Psoas muscle (tissue), 7 donors: ENCODE measurements at regions not wholly inside any gene's neighbourhood (a gene's known extent, or its start where the extent isn't known, plus 50 kb on each side); places are given as distances from the start of the nearest gene placed in this dataset.
A peak's percentile ranks its signal among the peaks of the same experiment; 100 is the strongest.
"Not testable (repeated sequence)": the region's sequence is repeated elsewhere in the genome, so short reads cannot be mapped to it uniquely, and the experiment has no call there.

Experiments used
- ATAC-seq, 4 donors: fragments of 200-7000 bp; cut with Tn5 transposase; one replicate each; pipeline ENCODE4 v1.9.1; 2020; ENCODE audit warnings: moderate library complexity in 3 of 4, mild to moderate bottlenecking in 2 of 4
- DNase-seq, 2 donors: peaks; one replicate each; pipeline ENCODE4 v3.0.0-alpha.2; 2020
- H3K27ac ChIP-seq: fragments of 200-600 bp; one replicate; pipeline ENCODE4 v1.8.0; 2022
- H3K27me3 ChIP-seq, 3 donors: fragments of 200-600 bp in 1 of 3; one replicate each; pipeline versions ENCODE4 v1.6.1 to v1.8.0; 2013 to 2022; ENCODE audit warnings: low read length in 2 of 3, mild to moderate bottlenecking in 2 of 3, moderate library complexity in 1 of 3; ENCODE audit not compliant: insufficient read depth in 3 of 3
- H3K36me3 ChIP-seq, 2 donors: fragments of 200-600 bp in 1 of 2; one replicate each; pipeline versions ENCODE4 v1.6.1 to v1.8.0; 2013 to 2022; ENCODE audit warnings: low read depth in 1 of 2, mild to moderate bottlenecking in 1 of 2, moderate library complexity in 1 of 2; ENCODE audit not compliant: insufficient read depth in 1 of 2
- H3K4me1 ChIP-seq: fragments of 200-600 bp; one replicate; pipeline ENCODE4 v1.8.0; 2022
- H3K4me3 ChIP-seq: fragments of 200-600 bp; one replicate; pipeline ENCODE4 v1.8.0; 2022; ENCODE audit warnings: mild to moderate bottlenecking
- H3K9me3 ChIP-seq: fragments of 200-600 bp; one replicate; pipeline ENCODE4 v1.8.0; 2022
- WGBS, 3 donors: extraction: QIAGEN DNeasy Blood & Tissue Kit; methylation state at CpG; one replicate each; pipeline versions ENCODE4 v1.1.6 to v1.1.7; 2013; 5-methylcytosine and 5-hydroxymethylcytosine counted together
- intact Hi-C, 2 donors: fragments of 100-400 bp; cut with DNase I; formaldehyde crosslinking; loops; one replicate each; pipeline versions ENCODE4 v1.11.0 to v1.14.2; 2022
- donor health status: healthy with polysubstance abuse.
- donor health status: DM: no; HTN: no; CAD: no; lungs with moderate emphysema.
- donor health status: Bipolar disorder and iron deficiency.
- donor health status: healthy.
- donor health status: DM: yes; HTN: yes; CAD: no.
- donor health status: DM: no; HTN: no; CAD: no.
- donor health status: DM: yes; HTN: yes; CAD: no.

DNA sequence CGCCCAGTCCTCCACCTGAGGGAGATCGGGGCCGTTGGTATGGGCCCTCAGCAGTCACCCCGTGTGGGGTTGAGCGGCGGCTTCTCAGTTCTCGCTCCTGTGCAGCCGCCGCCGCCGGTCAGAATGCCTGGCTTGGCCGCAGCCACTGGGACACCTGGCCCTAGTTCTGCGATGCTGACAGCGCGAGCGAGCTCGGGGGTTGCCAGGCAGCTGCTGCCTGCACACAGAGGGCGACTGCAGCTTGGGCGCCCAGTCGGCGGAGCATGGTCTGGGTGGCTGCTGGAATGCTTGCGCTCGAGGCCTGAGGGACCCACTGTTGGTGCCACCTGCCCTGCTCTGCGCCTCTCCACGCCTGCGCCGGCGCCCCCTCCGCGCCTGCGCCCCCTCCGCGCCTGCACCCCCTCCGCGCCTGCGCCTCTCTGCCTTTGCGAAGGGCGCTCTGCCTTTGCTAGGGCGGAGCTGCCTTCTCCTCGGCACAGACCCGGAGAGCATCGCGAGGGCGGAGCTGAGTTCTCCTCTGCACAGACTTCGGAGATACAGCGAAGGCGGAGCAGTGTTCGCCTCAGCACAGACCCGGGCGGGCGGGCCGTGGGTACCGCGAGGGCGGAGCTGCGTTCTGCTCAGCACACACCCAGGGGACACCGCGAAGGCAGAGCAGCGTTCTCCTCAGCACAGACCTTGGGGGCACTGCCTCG, 1648.3 kb downstream of the SPATA31A7 start:
- DNase-seq (peak; percentile 80 to 91), ATAC-seq (peak; percentile 87 to 96 (median 92))
- H3K27ac ChIP-seq, intact Hi-C loops, H3K9me3 ChIP-seq, H3K4me1 ChIP-seq, H3K36me3 ChIP-seq: not testable (repeated sequence)
- H3K27me3 ChIP-seq = peaks cover 0 to 21% (median 3%) of the 10 kb centered on the region in 3 donors
- H3K4me3 ChIP-seq = peak overlapping the region; percentile 57
- 1% methylated on average over 51 to 57 of the region's 60 CpGs for WGBS, 3 donors

DNA sequence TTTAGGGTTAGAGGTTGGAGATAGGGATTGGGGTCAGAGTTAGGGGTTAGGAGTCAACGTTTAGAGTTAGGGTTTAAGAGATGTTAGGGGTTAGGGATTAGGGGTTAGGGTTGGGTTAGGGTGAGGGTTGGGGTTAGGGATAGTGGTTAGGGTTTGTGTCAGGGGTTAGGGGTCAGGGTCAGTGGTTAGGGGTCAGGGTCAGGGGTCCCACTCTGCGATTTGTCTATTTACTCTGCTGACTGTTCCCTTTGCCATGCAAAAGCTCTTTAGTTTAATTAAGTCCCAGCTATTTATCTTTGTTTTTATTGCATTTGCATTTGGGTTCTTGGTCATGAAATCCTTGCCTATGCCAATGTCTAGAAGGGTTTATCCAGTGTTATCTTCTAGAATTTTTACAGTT, 1649.3 kb downstream of the SPATA31A7 start:
- DNase-seq, H3K36me3 ChIP-seq, H3K27ac ChIP-seq, H3K9me3 ChIP-seq, H3K4me3 ChIP-seq, H3K4me1 ChIP-seq, intact Hi-C loops, ATAC-seq: not testable (repeated sequence)
- 46 to 58% (median 50%) methylated on average over 1 of the region's 2 CpGs for WGBS, 3 donors
- peaks cover 0 to 15% (median 4%) of the 10 kb centered on the region in 3 donors for H3K27me3 ChIP-seq

GRCh38 chr9:62843145-62843544, 1653.3 kb downstream of the SPATA31A7 start:
- intact Hi-C loops, ATAC-seq, H3K4me3 ChIP-seq, H3K27ac ChIP-seq, H3K9me3 ChIP-seq, DNase-seq, H3K36me3 ChIP-seq, H3K4me1 ChIP-seq: not testable (repeated sequence)
- WGBS, 3 donors = 43 to 55% (median 55%) methylated on average over 9 of the region's 9 CpGs
- H3K27me3 ChIP-seq = peaks cover 0 to 11% (median 2%) of the 10 kb centered on the region in 3 donors

- WGBS, 3 donors = 59 to 64% (median 59%) methylated on average over 8 to 13 of the region's 15 CpGs
- peaks cover 0 to 14% (median 2%) of the 10 kb centered on the region in 3 donors for H3K27me3 ChIP-seq
- DNase-seq, H3K9me3 ChIP-seq, H3K27ac ChIP-seq, H3K4me3 ChIP-seq, H3K4me1 ChIP-seq, intact Hi-C loops, H3K36me3 ChIP-seq: not testable (repeated sequence)
- peak; percentile 20 to 37 (median 30) for ATAC-seq
These were observed 1654.0 kb downstream of the SPATA31A7 start for GRCh38 chr9:62843706-62844290.

DNA sequence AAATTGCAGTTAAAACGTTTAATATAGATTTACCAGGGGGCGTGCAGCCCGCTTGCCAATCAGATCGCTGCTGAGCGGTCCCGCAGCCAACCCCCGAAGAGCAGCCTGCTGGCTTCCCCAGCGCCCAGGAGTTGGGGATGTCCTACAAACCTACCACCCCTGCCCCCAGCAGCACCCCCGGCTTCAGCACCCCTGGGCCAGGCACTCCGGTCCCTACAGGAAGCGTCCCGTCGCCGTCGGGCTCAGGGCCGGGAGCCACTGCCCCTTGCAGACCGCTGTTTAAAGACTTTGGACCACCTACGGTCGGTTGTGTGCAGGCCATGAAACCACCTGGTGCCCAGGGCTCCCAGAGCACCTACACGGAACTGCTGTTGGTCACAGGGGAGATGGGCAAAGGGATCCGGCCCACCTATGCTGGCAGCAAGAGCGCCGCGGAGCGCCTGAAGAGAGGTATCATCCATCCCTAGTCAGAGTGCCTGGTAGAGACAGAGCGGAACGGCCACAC, 1654.9 kb downstream of the SPATA31A7 start:
- not testable (repeated sequence) for H3K36me3 ChIP-seq
- ATAC-seq = peak; percentile 24 to 55 (median 42)

DNA sequence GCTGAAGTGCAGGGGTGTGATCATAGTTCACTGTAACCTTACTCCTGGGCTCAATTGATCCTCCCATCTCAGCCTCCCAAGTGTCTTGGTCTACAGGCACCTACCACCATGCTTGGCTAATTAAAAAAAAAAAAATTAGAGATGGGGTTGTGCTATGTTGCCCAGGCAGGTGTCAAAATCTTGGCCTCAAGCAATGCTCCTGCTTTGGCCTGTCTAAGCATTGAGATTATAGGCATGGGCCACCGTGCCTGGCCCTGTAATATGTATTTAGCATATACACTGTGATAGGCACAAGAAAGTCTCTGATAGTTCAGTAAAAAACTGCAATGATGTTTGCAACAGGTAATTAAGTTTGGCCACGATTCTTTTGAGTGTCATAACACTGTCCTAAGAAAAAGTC, 1658.4 kb downstream of the SPATA31A7 start:
- H3K4me1 ChIP-seq, H3K27ac ChIP-seq, DNase-seq, H3K9me3 ChIP-seq, H3K36me3 ChIP-seq, intact Hi-C loops, ATAC-seq, H3K4me3 ChIP-seq: not testable (repeated sequence)
- 49 to 64% (median 50%) methylated on average over 1 of the region's 2 CpGs for WGBS, 3 donors
- peaks cover 0 to 11% (median under 1%) of the 10 kb centered on the region in 3 donors for H3K27me3 ChIP-seq

More for the DNA sequence above, 1654.9 kb downstream of the SPATA31A7 start:
- H3K27ac ChIP-seq, intact Hi-C loops, H3K4me1 ChIP-seq, H3K9me3 ChIP-seq, DNase-seq, H3K4me3 ChIP-seq: not testable (repeated sequence)
- 45 to 58% (median 57%) methylated on average over 15 to 25 of the region's 27 CpGs for WGBS, 3 donors
- H3K27me3 ChIP-seq = peaks cover 0 to 14% (median 2%) of the 10 kb centered on the region in 3 donors

- H3K4me3 ChIP-seq, H3K4me1 ChIP-seq, H3K27ac ChIP-seq, H3K9me3 ChIP-seq, intact Hi-C loops, DNase-seq, ATAC-seq, H3K36me3 ChIP-seq: not testable (repeated sequence)
- peaks cover 0 to 13% (median 0%) of the 10 kb centered on the region in 3 donors for H3K27me3 ChIP-seq
- WGBS, 3 donors = 59 to 65% (median 60%) methylated on average over 15 to 17 of the region's 17 CpGs
These were observed 1660.2 kb downstream of the SPATA31A7 start for GRCh38 chr9:62849991-62850390.

DNA sequence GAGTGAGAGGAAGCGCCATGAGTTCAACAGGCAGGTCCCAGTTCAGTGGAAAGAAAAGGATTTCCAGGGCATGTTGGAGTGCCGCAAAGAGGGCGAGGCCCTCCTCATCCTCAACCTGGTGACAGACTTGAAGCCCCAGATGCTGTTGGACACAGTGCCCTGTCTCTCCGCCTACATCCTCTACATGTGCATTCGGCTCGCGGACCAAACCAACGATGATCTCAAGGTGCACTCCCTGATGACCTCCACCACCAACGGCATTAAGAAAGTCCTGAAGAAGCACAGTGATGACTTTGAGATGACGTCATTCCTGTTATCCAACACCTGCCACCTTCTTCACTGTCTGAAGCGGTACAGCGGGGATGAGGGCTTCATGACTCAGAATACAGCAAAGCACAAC, 1667.4 kb downstream of the SPATA31A7 start:
- H3K9me3 ChIP-seq, H3K4me1 ChIP-seq, H3K4me3 ChIP-seq, intact Hi-C loops, H3K27ac ChIP-seq, H3K36me3 ChIP-seq, DNase-seq: not testable (repeated sequence)
- WGBS, 3 donors = 81 to 84% (median 81%) methylated on average over 10 of the region's 12 CpGs
- peak in 1 of 4 donors; percentile 31 for ATAC-seq
- peaks cover 0 to 12% (median 0%) of the 10 kb centered on the region in 3 donors for H3K27me3 ChIP-seq

- peak in 1 of 4 donors; percentile 2 for ATAC-seq
- H3K9me3 ChIP-seq, H3K36me3 ChIP-seq, intact Hi-C loops, H3K4me1 ChIP-seq, H3K4me3 ChIP-seq, H3K27ac ChIP-seq, DNase-seq: not testable (repeated sequence)
- H3K27me3 ChIP-seq = peaks cover 0 to 11% (median 0%) of the 10 kb centered on the region in 3 donors
- 66 to 70% (median 66%) methylated on average over 1 of the region's 1 CpG for WGBS, 3 donors
These were observed 1668.4 kb downstream of the SPATA31A7 start for GRCh38 chr9:62858240-62858639.

- intact Hi-C loops, H3K36me3 ChIP-seq, H3K4me1 ChIP-seq, H3K4me3 ChIP-seq, H3K9me3 ChIP-seq, H3K27ac ChIP-seq, DNase-seq: not testable (repeated sequence)
- 88 to 90% (median 88%) methylated on average over 11 of the region's 11 CpGs for WGBS, 3 donors
- ATAC-seq = peak in 2 of 4 donors; percentile 10 to 23
- peaks cover 0 to 29% (median 2%) of the 10 kb centered on the region in 3 donors for H3K27me3 ChIP-seq
These were observed 1671.4 kb downstream of the SPATA31A7 start for GRCh38 chr9:62860939-62861860.
